Esophagus squamous epithelium (tissue), 5 donors: ENCODE measurements at regions not wholly inside any gene's neighbourhood (a gene's known extent, or its start where the extent isn't known, plus 50 kb on each side); places are given as distances from the start of the nearest gene placed in this dataset.

ENCODE experiments used
- DNase-seq: peaks from one replicate; lab custom pipeline; 2025; lab: John Stamatoyannopoulos, UW
- H3K27ac ChIP-seq, 4 donors: fragments of 200-600 bp; sonication (generic); one replicate each; pipeline ENCODE4 v1.5.1; 2016 to 2019; ENCODE audit warnings: mild to moderate bottlenecking in 1 of 4
- H3K27me3 ChIP-seq, 4 donors: fragments of 200-600 bp; sonication (generic); 1 replicate in 3 of 4; 2 replicates in 1 of 4; pipeline versions ENCODE4 v1.5.1 to v1.6.0; 2017 to 2021; ENCODE audit warnings: antibody characterized with exemption in 1 of 4
- H3K36me3 ChIP-seq, 3 donors: fragments of 200-600 bp; sonication (generic); one replicate each; pipeline ENCODE4 v1.5.1; 2016 to 2019
- H3K4me1 ChIP-seq, 3 donors: fragments of 200-600 bp; sonication (generic); one replicate each; pipeline ENCODE4 v1.5.1; 2017 to 2019
- H3K4me3 ChIP-seq, 4 donors: fragments of 200-600 bp; sonication (generic); 1 replicate in 3 of 4; 2 replicates in 1 of 4; pipeline ENCODE4 v1.5.1; 2016 to 2019; ENCODE audit warnings: mild to moderate bottlenecking in 2 of 4, moderate library complexity in 1 of 4
- H3K9me3 ChIP-seq, 3 donors: fragments of 200-600 bp; sonication (generic); one replicate each; pipeline ENCODE4 v1.5.1; 2016 to 2019
- CTCF ChIP-seq, 6 experiments: fragments of 450-650 bp in 4 of 6; fragments of 200-600 bp in 2 of 6; sonication (generic) in 2 of 6; IDR thresholded peaks; one replicate each; pipeline ENCODE4 v1.5.1; 2016 to 2019; ENCODE audit warnings: antibody characterized with exemption in 6 of 6, mild to moderate bottlenecking in 4 of 6, moderate library complexity in 4 of 6
- POLR2A ChIP-seq, 4 donors: fragments of 450-650 bp; IDR thresholded peaks; one replicate each; pipeline ENCODE4 v1.6.1; 2017; ENCODE audit warnings: antibody characterized with exemption in 4 of 4, mild to moderate bottlenecking in 4 of 4, moderate library complexity in 3 of 4
- WGBS, 2 donors: methylation state at CpG; one replicate each; pipeline ENCODE4 v1.1.5; 2018; 5-methylcytosine and 5-hydroxymethylcytosine counted together
- intact Hi-C: fragments of 100-400 bp; cut with DNase I; formaldehyde crosslinking; loops from one replicate; pipeline ENCODE4 v1.15.0; 2022
- donor health status: DM: yes; HTN: yes; CAD: no.

- intact Hi-C loops, result no loop called here
- Histone ChIP-seq H3K27ac (no peak overlapping the region), H3K9me3 (no peaks in the 10 kb centered on the region), H3K4me3 (no peak overlapping the region), H3K4me1 (no peaks in the 10 kb centered on the region), H3K36me3 (no peaks in the 10 kb centered on the region), H3K27me3 (no peaks in the 10 kb centered on the region)
- TF ChIP-seq POLR2A (IDR thresholded peaks at IDR 0.05), result no peak
- no peak for TF ChIP-seq CTCF (IDR thresholded peaks at IDR 0.05)
- no peak for DNase-seq
- WGBS, 2 donors, result 88 to 93% methylated on average over 4 to 13 of the region's 13 CpGs
Measured at GRCh38 chr14:83594874-83595273, 1935.1 kb upstream of the FLRT2 start.

- intact Hi-C loops, result no loop called here
- DNase-seq, result no peak
- TF ChIP-seq POLR2A (IDR thresholded peaks at IDR 0.05) (no peak), CTCF (IDR thresholded peaks at IDR 0.05) (no peak)
Measured at GRCh38 chr14:83607682-83608081, 1922.3 kb upstream of the FLRT2 start.

GRCh38 chr14:83611491-83611890 lies 1918.5 kb upstream of the FLRT2 start:
- H3K27ac ChIP-seq, result no peak overlapping the region
- no peaks in the 10 kb centered on the region for H3K27me3 ChIP-seq
- no peaks in the 10 kb centered on the region for H3K9me3 ChIP-seq
- TF ChIP-seq POLR2A (IDR thresholded peaks at IDR 0.05) (no peak), CTCF (IDR thresholded peaks at IDR 0.05) (no peak)
- 18 to 25% methylated on average over 4 of the region's 4 CpGs for WGBS, 2 donors
- H3K4me1 ChIP-seq, result no peaks in the 10 kb centered on the region
- no peak overlapping the region for H3K4me3 ChIP-seq
- H3K36me3 ChIP-seq, result no peaks in the 10 kb centered on the region
- no peak for DNase-seq
- intact Hi-C loops, result no loop called here

More at GRCh38 chr14:83607682-83608081, 1922.3 kb upstream of the FLRT2 start:
- no peak overlapping the region for H3K4me3 ChIP-seq
- 91% methylated on average over 4 of the region's 9 CpGs; no CpG with 5 or more reads in 1 of the 2 donors for WGBS, 2 donors
- no peaks in the 10 kb centered on the region for H3K36me3 ChIP-seq
- no peaks in the 10 kb centered on the region for H3K9me3 ChIP-seq
- H3K27ac ChIP-seq, result no peak overlapping the region
- no peaks in the 10 kb centered on the region for H3K27me3 ChIP-seq
- H3K4me1 ChIP-seq, result no peaks in the 10 kb centered on the region

- no peaks in the 10 kb centered on the region for H3K27me3 ChIP-seq
- TF ChIP-seq POLR2A (IDR thresholded peaks at IDR 0.05) (no peak), CTCF (IDR thresholded peaks at IDR 0.05) (no peak)
- intact Hi-C loops, result no loop called here
Measured at GRCh38 chr14:83611906-83612390, 1918.0 kb upstream of the FLRT2 start.

GRCh38 chr14:83614956-83615355 lies 1915.0 kb upstream of the FLRT2 start:
- WGBS, 2 donors, result 30 to 52% methylated on average over 5 of the region's 5 CpGs
- no peak overlapping the region for H3K4me3 ChIP-seq
- TF ChIP-seq CTCF (IDR thresholded peaks at IDR 0.05) (no peak), POLR2A (IDR thresholded peaks at IDR 0.05) (no peak)

More at GRCh38 chr14:83611906-83612390, 1918.0 kb upstream of the FLRT2 start:
- no peak overlapping the region for H3K4me3 ChIP-seq
- H3K4me1 ChIP-seq, result no peaks in the 10 kb centered on the region
- no peaks in the 10 kb centered on the region for H3K36me3 ChIP-seq
- no peak overlapping the region for H3K27ac ChIP-seq
- H3K9me3 ChIP-seq, result no peaks in the 10 kb centered on the region
- no peak for DNase-seq

More at GRCh38 chr14:83614956-83615355, 1915.0 kb upstream of the FLRT2 start:
- DNase-seq, result no peak
- H3K36me3 ChIP-seq, result no peaks in the 10 kb centered on the region
- no peaks in the 10 kb centered on the region for H3K4me1 ChIP-seq
- intact Hi-C loops, result no loop called here
- no peak overlapping the region for H3K27ac ChIP-seq
- H3K9me3 ChIP-seq, result no peaks in the 10 kb centered on the region
- H3K27me3 ChIP-seq, result no peaks in the 10 kb centered on the region
